Body of pancreas (tissue), 4 donors: ENCODE measurements at regions not wholly inside any gene's neighbourhood (a gene's known extent, or its start where the extent isn't known, plus 50 kb on each side); places are given as distances from the start of the nearest gene placed in this dataset.

Experiments used
- ATAC-seq: fragments of 150-250 bp; one replicate; pipeline ENCODE4 v1.9.1; 2016
- DNase-seq, 4 donors: peaks; one replicate each; pipeline ENCODE4 v3.0.0-alpha.2; 2019
- H3K27ac ChIP-seq, 4 donors: fragments of 200-600 bp; sonication (generic); 1 replicate in 3 of 4; 2 replicates in 1 of 4; pipeline versions ENCODE4 v1.5.1 to v1.6.1; 2016 to 2019; ENCODE audit warnings: mild to moderate bottlenecking in 1 of 4, mixed read lengths in 1 of 4, moderate library complexity in 1 of 4
- H3K27me3 ChIP-seq, 2 donors: fragments of 200-600 bp; sonication (generic); one replicate each; pipeline ENCODE4 v1.6.0; 2016; ENCODE audit warnings: mild to moderate bottlenecking in 1 of 2
- H3K36me3 ChIP-seq, 2 donors: fragments of 200-600 bp; sonication (generic); replicated peaks in 1 of 2; 2 replicates each; pipeline ENCODE4 v1.5.1; 2016; ENCODE audit warnings: low read depth in 2 of 2; ENCODE audit not compliant: insufficient read depth in 1 of 2
- H3K4me1 ChIP-seq: fragments of 200-600 bp; sonication (generic); one replicate; pipeline ENCODE4 v1.6.0; 2016
- H3K4me3 ChIP-seq, 2 donors: fragments of 200-600 bp; sonication (generic); 1 replicate in 1 of 2; 2 replicates in 1 of 2; pipeline ENCODE4 v1.5.1; 2016 to 2019
- H3K9me3 ChIP-seq, 3 donors: fragments of 200-600 bp; sonication (generic); 1 replicate in 2 of 3; 2 replicates in 1 of 3; pipeline ENCODE4 v1.5.1; 2016
- CTCF ChIP-seq, 7 experiments: fragments of 450-650 bp in 4 of 7; fragments of 200-600 bp in 3 of 7; sonication (generic) in 3 of 7; IDR thresholded peaks; one replicate each; pipeline ENCODE4 v1.5.1; 2016 to 2019; ENCODE audit warnings: antibody characterized with exemption in 7 of 7
- POLR2A ChIP-seq, 3 donors: fragments of 450-650 bp; IDR thresholded peaks; one replicate each; pipeline ENCODE4 v1.6.1; 2016; ENCODE audit warnings: antibody characterized with exemption in 3 of 3, mild to moderate bottlenecking in 2 of 3
- WGBS, 2 donors: methylation state at CpG; one replicate each; pipeline ENCODE4 v1.1.5; 2017; 5-methylcytosine and 5-hydroxymethylcytosine counted together
- intact Hi-C: fragments of 100-400 bp; cut with DNase I; formaldehyde crosslinking; loops from one replicate; pipeline ENCODE4 v1.15.1; 2023

GRCh38 chr18:41042866-41043265 is 912.2 kb upstream of the PIK3C3 start:
- TF ChIP-seq POLR2A (IDR thresholded peaks at IDR 0.05) = no peak
- intact Hi-C loops = no loop called here
- H3K9me3 ChIP-seq = no peaks in the 10 kb centered on the region
- ATAC-seq (no peak), DNase-seq (no peak)
- no peak overlapping the region for H3K27ac ChIP-seq
- H3K36me3 ChIP-seq = no peaks in the 10 kb centered on the region
- H3K27me3 ChIP-seq = no peaks in the 10 kb centered on the region
- H3K4me3 ChIP-seq = no peak overlapping the region
- H3K4me1 ChIP-seq = no peaks in the 10 kb centered on the region

GRCh38 chr18:41038071-41038470 is 917.0 kb upstream of the PIK3C3 start:
- no peak overlapping the region for H3K27ac ChIP-seq
- 51 to 62% methylated on average over 1 of the region's 1 CpG for WGBS, 2 donors
- ATAC-seq (no peak), DNase-seq (no peak)
- TF ChIP-seq POLR2A (IDR thresholded peaks at IDR 0.05) (no peak), CTCF (IDR thresholded peaks at IDR 0.05) (no peak)
- no peaks in the 10 kb centered on the region for H3K9me3 ChIP-seq
- no peaks in the 10 kb centered on the region for H3K27me3 ChIP-seq
- intact Hi-C loops = no loop called here
- no peaks in the 10 kb centered on the region for H3K4me1 ChIP-seq
- no peaks in the 10 kb centered on the region for H3K36me3 ChIP-seq
- H3K4me3 ChIP-seq = no peak overlapping the region

- intact Hi-C loops = no loop called here
- DNase-seq (no peak), ATAC-seq (no peak)
- no peaks in the 10 kb centered on the region for H3K27me3 ChIP-seq
- WGBS, 2 donors = 66 to 74% methylated on average over 6 of the region's 6 CpGs
- H3K27ac ChIP-seq = no peak overlapping the region
- H3K4me1 ChIP-seq = no peaks in the 10 kb centered on the region
- H3K9me3 ChIP-seq = no peaks in the 10 kb centered on the region
- TF ChIP-seq CTCF (IDR thresholded peaks at IDR 0.05) (no peak), POLR2A (IDR thresholded peaks at IDR 0.05) (no peak)
- no peaks in the 10 kb centered on the region for H3K36me3 ChIP-seq
- H3K4me3 ChIP-seq = no peak overlapping the region
These were observed 918.7 kb upstream of the PIK3C3 start for GRCh38 chr18:41036346-41036745.

GRCh38 chr18:41034413-41034812 is 920.6 kb upstream of the PIK3C3 start:
- Histone ChIP-seq H3K27ac (no peak overlapping the region), H3K9me3 (no peaks in the 10 kb centered on the region), H3K4me3 (no peak overlapping the region), H3K4me1 (no peaks in the 10 kb centered on the region), H3K36me3 (no peaks in the 10 kb centered on the region), H3K27me3 (no peaks in the 10 kb centered on the region)
- intact Hi-C loops = no loop called here
- ATAC-seq = no peak
- TF ChIP-seq POLR2A (IDR thresholded peaks at IDR 0.05) (no peak), CTCF (IDR thresholded peaks at IDR 0.05) (no peak)
- WGBS, 2 donors = 49 to 50% methylated on average over 2 of the region's 2 CpGs
- DNase-seq = no peak

GRCh38 chr18:41025666-41026065 is 929.4 kb upstream of the PIK3C3 start:
- DNase-seq (no peak), ATAC-seq (no peak)
- TF ChIP-seq CTCF (IDR thresholded peaks at IDR 0.05) (no peak), POLR2A (IDR thresholded peaks at IDR 0.05) (no peak)
- Histone ChIP-seq H3K9me3 (no peaks in the 10 kb centered on the region), H3K4me1 (no peaks in the 10 kb centered on the region), H3K4me3 (no peak overlapping the region), H3K27me3 (no peaks in the 10 kb centered on the region), H3K27ac (no peak overlapping the region), H3K36me3 (no peaks in the 10 kb centered on the region)
- WGBS, 2 donors = 26 to 43% methylated on average over 1 of the region's 1 CpG
- intact Hi-C loops = no loop called here
